B cell (primary cell): ENCODE measurements at regions not wholly inside any gene's neighbourhood (a gene's known extent, or its start where the extent isn't known, plus 50 kb on each side); places are given as distances from the start of the nearest gene placed in this dataset.

Experiments used
- ATAC-seq: fragments of 200-7000 bp; cut with Tn5 transposase; one replicate; pipeline ENCODE4 v1.10.0; 2021; ENCODE audit warnings: low read depth, mild to moderate bottlenecking, moderate number of reproducible peaks, moderate library complexity
- CTCF ChIA-PET: fragments of 350-600 bp; sonication (Branson Sonifier 250); formaldehyde crosslinking; loops from one replicate; lab custom pipeline; 2021; ENCODE audit warnings: antibody characterized with exemption, inconsistent platforms; lab: Charles Lee
- POLR2A ChIA-PET: fragments of 350-600 bp; sonication (Branson Sonifier 250); formaldehyde crosslinking; loops from one replicate; lab custom pipeline; 2021; ENCODE audit warnings: antibody characterized with exemption; lab: Charles Lee
- DNase-seq: peaks from one replicate; pipeline ENCODE4 v3.0.0; 2013
- H2AFZ ChIP-seq: 2 replicates; pipeline ENCODE4 v1.6.1; 2012; ENCODE audit warnings: mild to moderate bottlenecking, low read depth, low read length; ENCODE audit not compliant: insufficient read depth, poor library complexity, severe bottlenecking
- H3K27ac ChIP-seq, 2 donors: 1 replicate in 1 of 2; 2 replicates in 1 of 2; pipeline ENCODE4 v1.5.1; 2012 to 2013; ENCODE audit warnings: low read length in 2 of 2, mild to moderate bottlenecking in 2 of 2, moderate library complexity in 1 of 2
- H3K27me3 ChIP-seq, 4 experiments: fragments of 200-600 bp in 1 of 4; sonication (generic) in 1 of 4; replicated peaks in 1 of 4; 1 replicate in 2 of 4; 2 replicates in 2 of 4; pipeline versions ENCODE4 v1.6.1 to v1.7.0; 2013 to 2016; ENCODE audit warnings: low read length in 3 of 4, mild to moderate bottlenecking in 2 of 4, mixed read lengths in 1 of 4, moderate library complexity in 1 of 4; ENCODE audit not compliant: insufficient read depth in 4 of 4, control insufficient read depth in 3 of 4; ENCODE audit errors: control extremely low read depth in 1 of 4
- H3K36me3 ChIP-seq, 2 experiments: replicated peaks in 1 of 2; 1 replicate in 1 of 2; 2 replicates in 1 of 2; pipeline versions ENCODE4 v1.6.1 to v1.7.1; 2013; ENCODE audit warnings: low read length in 1 of 2; ENCODE audit not compliant: insufficient read depth in 2 of 2, control insufficient read depth in 1 of 2; ENCODE audit errors: control extremely low read depth in 1 of 2, extremely low read depth in 1 of 2
- H3K4me1 ChIP-seq, 2 donors: fragments of 200-600 bp in 1 of 2; sonication (generic) in 1 of 2; 1 replicate in 1 of 2; 2 replicates in 1 of 2; pipeline versions ENCODE4 v1.5.1 to v1.6.1; 2013 to 2017; ENCODE audit warnings: low read length in 2 of 2; ENCODE audit not compliant: control insufficient read depth in 2 of 2, insufficient read depth in 2 of 2
- H3K4me2 ChIP-seq: replicated peaks from 2 replicates; pipeline ENCODE3; 2012; ENCODE audit warnings: mild to moderate bottlenecking, low read depth, low read length; ENCODE audit not compliant: poor library complexity, severe bottlenecking
- H3K4me3 ChIP-seq, 5 experiments: fragments of 200-600 bp in 1 of 5; sonication (generic) in 1 of 5; 1 replicate in 3 of 5; 2 replicates in 2 of 5; pipeline versions ENCODE4 v1.5.1 to v1.7.0; 2011 to 2016; ENCODE audit warnings: low read length in 4 of 5, mild to moderate bottlenecking in 4 of 5, low read depth in 2 of 5, control low read depth in 1 of 5, moderate library complexity in 1 of 5; ENCODE audit not compliant: insufficient read depth in 1 of 5; ENCODE audit errors: control extremely low read depth in 1 of 5, extremely low read depth in 1 of 5
- H3K79me2 ChIP-seq: fragments of 200-600 bp; sonication (generic); one replicate; pipeline ENCODE4 v1.6.0; 2016; ENCODE audit warnings: low read length; ENCODE audit not compliant: control insufficient read depth, insufficient read depth
- H3K9ac ChIP-seq: fragments of 200-600 bp; sonication (generic); 2 replicates; pipeline ENCODE4 v1.6.1; 2017; ENCODE audit warnings: mild to moderate bottlenecking, low read length, moderate library complexity
- H3K9me3 ChIP-seq, 3 donors: one replicate each; pipeline versions ENCODE4 v1.6.1 to v1.7.1; 2013; ENCODE audit warnings: low read length in 2 of 3; ENCODE audit not compliant: control insufficient read depth in 2 of 3, insufficient read depth in 1 of 3; ENCODE audit errors: control extremely low read depth in 1 of 3
- H4K20me1 ChIP-seq: 2 replicates; pipeline ENCODE4 v1.6.0; 2012; ENCODE audit warnings: mild to moderate bottlenecking, low read length; ENCODE audit not compliant: insufficient read depth, control insufficient read depth, poor library complexity, severe bottlenecking
- H3K27ac Mint-ChIP-seq: one replicate; pipeline ENCODE4 v1.8.0; 2021; ENCODE audit warnings: mixed read lengths
- H3K27me3 Mint-ChIP-seq: one replicate; pipeline ENCODE4 v1.8.0; 2021; ENCODE audit warnings: mixed read lengths
- H3K4me1 Mint-ChIP-seq: one replicate; pipeline ENCODE4 v1.8.0; 2021; ENCODE audit warnings: mixed read lengths
- H3K4me3 Mint-ChIP-seq: one replicate; pipeline ENCODE4 v1.8.0; 2021; ENCODE audit warnings: mixed read lengths
- H3K9me3 Mint-ChIP-seq: one replicate; pipeline ENCODE4 v1.8.0; 2022; ENCODE audit warnings: mixed read lengths; ENCODE audit not compliant: insufficient read depth
- EZH2 ChIP-seq: IDR thresholded peaks from 2 replicates; pipeline ENCODE4 v1.6.1; 2012; ENCODE audit warnings: borderline replicate concordance, low read depth, mild to moderate bottlenecking, moderate library complexity, low read length; ENCODE audit not compliant: insufficient read depth, poor library complexity, severe bottlenecking
- WGBS: methylation state at CpG from one replicate; pipeline ENCODE4 v1.1.5; 2013; ENCODE audit warnings: missing lambda C conversion rate; ENCODE audit not compliant: insufficient coverage; 5-methylcytosine and 5-hydroxymethylcytosine counted together
- intact Hi-C: fragments of 100-400 bp; cut with micrococcal nuclease; formaldehyde crosslinking; loops from one replicate; pipeline ENCODE4 v1.10.0; 2022
- TF ChIP-seq, protein P1 (sequence below): fragments of 200-600 bp; IDR thresholded peaks from one replicate; pipeline ENCODE4 v1.8.0; 2022; ENCODE audit warnings: antibody characterized with exemption, mild to moderate bottlenecking

DNA sequence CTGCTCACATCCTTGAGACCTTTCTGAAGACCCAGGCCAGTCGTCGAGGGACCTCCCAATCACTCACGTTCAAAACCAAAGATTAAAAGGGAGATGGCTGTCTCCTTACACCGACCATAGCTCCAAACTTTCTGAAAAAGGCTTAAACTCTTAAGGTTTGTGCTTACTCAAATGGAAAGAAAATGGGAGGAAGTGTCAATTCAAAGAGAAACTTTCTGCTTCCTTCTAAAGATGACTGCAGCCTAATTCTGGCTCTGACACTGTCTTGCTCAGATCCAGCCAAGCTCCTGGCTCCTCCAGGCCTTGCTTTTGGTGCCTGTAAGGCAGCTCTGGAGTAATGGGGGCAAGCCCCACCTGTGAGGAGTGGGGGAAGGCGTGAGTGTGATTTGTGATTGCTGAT, 54.9 kb upstream of the WSB1 start:
- POLR2A ChIA-PET, result no interaction called here
- ATAC-seq, result peak; percentile 24
- peak overlapping the region; percentile 34 for H3K4me3 Mint-ChIP-seq
- no peak overlapping the region for H3K4me3 ChIP-seq
- H3K36me3 ChIP-seq, result no peaks in the 10 kb centered on the region
- CTCF ChIA-PET, result interaction anchor here (1.0 to 12.3 kb wide), 11 partner anchors 12 to 413 kb away, joined by 3 to 322 read pairs (median 44); partner anchors contain the start of gene WSB1
- peak overlapping the region; percentile 50 for H2AFZ ChIP-seq
- peak overlapping the region in 1 of 2 donors; percentile 45 for H3K27ac ChIP-seq
- H3K27me3 ChIP-seq, result no peaks in the 10 kb centered on the region
- peak overlapping the region; percentile 25 for H3K9ac ChIP-seq
- H3K4me2 ChIP-seq, result peak overlapping the region; percentile 54
- no peaks in the 10 kb centered on the region for H3K79me2 ChIP-seq
- H3K27me3 Mint-ChIP-seq, result no peaks in the 10 kb centered on the region
- peak; percentile 43 for DNase-seq
- H3K9me3 Mint-ChIP-seq, result no peaks in the 10 kb centered on the region
- H3K4me1 ChIP-seq, result peaks cover 11 to 23% of the 10 kb centered on the region in 2 donors
- H4K20me1 ChIP-seq, result no peaks in the 10 kb centered on the region
- no peak for TF ChIP-seq EZH2
- TF ChIP-seq, protein P1, sequence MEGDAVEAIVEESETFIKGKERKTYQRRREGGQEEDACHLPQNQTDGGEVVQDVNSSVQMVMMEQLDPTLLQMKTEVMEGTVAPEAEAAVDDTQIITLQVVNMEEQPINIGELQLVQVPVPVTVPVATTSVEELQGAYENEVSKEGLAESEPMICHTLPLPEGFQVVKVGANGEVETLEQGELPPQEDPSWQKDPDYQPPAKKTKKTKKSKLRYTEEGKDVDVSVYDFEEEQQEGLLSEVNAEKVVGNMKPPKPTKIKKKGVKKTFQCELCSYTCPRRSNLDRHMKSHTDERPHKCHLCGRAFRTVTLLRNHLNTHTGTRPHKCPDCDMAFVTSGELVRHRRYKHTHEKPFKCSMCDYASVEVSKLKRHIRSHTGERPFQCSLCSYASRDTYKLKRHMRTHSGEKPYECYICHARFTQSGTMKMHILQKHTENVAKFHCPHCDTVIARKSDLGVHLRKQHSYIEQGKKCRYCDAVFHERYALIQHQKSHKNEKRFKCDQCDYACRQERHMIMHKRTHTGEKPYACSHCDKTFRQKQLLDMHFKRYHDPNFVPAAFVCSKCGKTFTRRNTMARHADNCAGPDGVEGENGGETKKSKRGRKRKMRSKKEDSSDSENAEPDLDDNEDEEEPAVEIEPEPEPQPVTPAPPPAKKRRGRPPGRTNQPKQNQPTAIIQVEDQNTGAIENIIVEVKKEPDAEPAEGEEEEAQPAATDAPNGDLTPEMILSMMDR, result no peak
- intact Hi-C loops, result loop anchor here (5.0 kb wide), 2 partner anchors 42 to 218 kb away; partner anchors contain the start of gene KSR1
- H3K9me3 ChIP-seq, result no peaks in the 10 kb centered on the region
- peak overlapping the region; percentile 82 for H3K27ac Mint-ChIP-seq
- no CpG with 5 or more reads among the region's 5 CpGs for WGBS
- peaks cover 29% of the 10 kb centered on the region for H3K4me1 Mint-ChIP-seq

DNA sequence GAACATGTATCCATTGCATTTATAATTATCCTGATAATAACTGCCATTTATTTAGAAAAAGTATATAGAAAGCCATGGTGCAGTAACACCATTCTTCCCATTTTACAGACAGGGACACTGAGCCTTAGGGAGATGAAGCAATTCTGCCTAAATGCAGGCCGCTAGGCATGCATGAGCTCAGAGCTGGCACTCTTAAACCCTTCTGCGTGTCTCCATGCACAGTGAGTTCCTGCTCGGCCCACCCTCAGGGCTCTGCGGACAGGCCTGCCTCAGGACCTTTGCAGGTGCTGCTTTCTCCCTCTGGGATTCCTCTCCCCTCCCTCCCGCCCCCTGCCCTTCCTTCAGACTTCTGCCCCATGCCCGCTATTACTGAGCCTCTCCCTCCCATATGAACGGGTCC, 54.3 kb upstream of the WSB1 start:
- TF ChIP-seq EZH2, result no peak
- TF ChIP-seq, protein P1, result no peak
- Histone ChIP-seq H3K9ac (no peak overlapping the region), H3K27ac (peak overlapping the region in 1 of 2 donors; percentile 45), H3K4me1 (peaks cover 11 to 23% of the 10 kb centered on the region in 2 donors), H3K9me3 (no peaks in the 10 kb centered on the region), H3K27me3 (no peaks in the 10 kb centered on the region), H3K4me2 (no peak overlapping the region), H4K20me1 (no peaks in the 10 kb centered on the region), H2AFZ (no peak overlapping the region), H3K4me3 (no peak overlapping the region), H3K79me2 (no peaks in the 10 kb centered on the region), H3K36me3 (no peaks in the 10 kb centered on the region)
- no peaks in the 10 kb centered on the region for H3K9me3 Mint-ChIP-seq
- no peaks in the 10 kb centered on the region for H3K27me3 Mint-ChIP-seq
- CTCF ChIA-PET, result interaction anchor here (1.0 to 12.3 kb wide), 7 partner anchors 22 to 370 kb away, joined by 3 to 322 read pairs (median 52); no protein-coding TSS in a partner anchor
- H3K4me1 Mint-ChIP-seq, result peaks cover 30% of the 10 kb centered on the region
- POLR2A ChIA-PET, result no interaction called here
- WGBS, result 87% methylated on average over 4 of the region's 7 CpGs
- no peak overlapping the region for H3K4me3 Mint-ChIP-seq
- DNase-seq (no peak), ATAC-seq (no peak)
- peak overlapping the region; percentile 63 for H3K27ac Mint-ChIP-seq
- intact Hi-C loops, result loop anchor here (5.0 kb wide), 2 partner anchors 42 to 218 kb away; partner anchors contain the start of gene KSR1
